Kidney (tissue), 13 donors: ENCODE measurements at regions not wholly inside any gene's neighbourhood (a gene's known extent, or its start where the extent isn't known, plus 50 kb on each side); places are given as distances from the start of the nearest gene placed in this dataset.
A peak's percentile ranks its signal among the peaks of the same experiment; 100 is the strongest.

Experiments used
- DNase-seq, 5 donors: peaks; one replicate each; pipeline ENCODE4 v3.0.0-alpha.2; 2013 to 2020
- FAIRE-seq: peaks from 2 replicates; lab custom pipeline; 2012; peaks lifted over from hg19 to GRCh38; lab: Jason Lieb, UNC
- H3K27ac ChIP-seq, 2 donors: one replicate each; pipeline ENCODE4 v1.7.0; 2013; ENCODE audit warnings: low read depth in 2 of 2, low read length in 2 of 2, inconsistent platforms in 1 of 2
- H3K27me3 ChIP-seq: one replicate; pipeline ENCODE4 v1.7.1; 2013; ENCODE audit warnings: low read length, inconsistent platforms; ENCODE audit not compliant: control insufficient read depth, insufficient read depth
- H3K36me3 ChIP-seq, 3 donors: one replicate each; pipeline versions ENCODE4 v1.7.0 to v1.7.1; 2013; ENCODE audit warnings: low read length in 3 of 3, control low read depth in 1 of 3, inconsistent platforms in 1 of 3; ENCODE audit not compliant: insufficient read depth in 3 of 3, control insufficient read depth in 2 of 3
- H3K4me1 ChIP-seq, 3 donors: one replicate each; pipeline versions ENCODE4 v1.7.0 to v1.7.1; 2013; ENCODE audit warnings: low read length in 3 of 3, inconsistent platforms in 1 of 3, low read depth in 1 of 3; ENCODE audit not compliant: control insufficient read depth in 2 of 3, insufficient read depth in 2 of 3
- H3K4me3 ChIP-seq, 3 donors: one replicate each; pipeline versions ENCODE4 v1.7.0 to v1.8.1; 2013; ENCODE audit warnings: low read length in 3 of 3, control low read depth in 1 of 3, inconsistent platforms in 1 of 3
- H3K9ac ChIP-seq, 3 donors: one replicate each; pipeline versions ENCODE4 v1.7.0 to v1.7.1; 2013; ENCODE audit warnings: low read length in 3 of 3, control low read depth in 1 of 3, inconsistent platforms in 1 of 3
- H3K9me3 ChIP-seq, 3 donors: one replicate each; pipeline versions ENCODE4 v1.7.0 to v1.7.1; 2013; ENCODE audit warnings: low read length in 3 of 3, control low read depth in 1 of 3, inconsistent platforms in 1 of 3; ENCODE audit not compliant: control insufficient read depth in 2 of 3, insufficient read depth in 1 of 3
- intact Hi-C: fragments of 100-400 bp; cut with DNase I; formaldehyde crosslinking; loops from one replicate; pipeline ENCODE4 v1.11.1; 2022
- TF ChIP-seq, protein P1 (sequence below): IDR thresholded peaks from 3 replicates; pipeline ENCODE4 v1.5.1; 2012; ENCODE audit warnings: mild to moderate bottlenecking, moderate library complexity, borderline replicate concordance; ENCODE audit not compliant: insufficient read depth; ENCODE audit errors: extremely low read depth
- donor health status: control.
- donor health status: control.
- donor health status: control.
- donor health status: control.
- donor health status: control.
- donor health status: DM: yes; HTN: yes; CAD: no.
- donor health status: Normal renal cell carcinoma (clear cell type).

DNA sequence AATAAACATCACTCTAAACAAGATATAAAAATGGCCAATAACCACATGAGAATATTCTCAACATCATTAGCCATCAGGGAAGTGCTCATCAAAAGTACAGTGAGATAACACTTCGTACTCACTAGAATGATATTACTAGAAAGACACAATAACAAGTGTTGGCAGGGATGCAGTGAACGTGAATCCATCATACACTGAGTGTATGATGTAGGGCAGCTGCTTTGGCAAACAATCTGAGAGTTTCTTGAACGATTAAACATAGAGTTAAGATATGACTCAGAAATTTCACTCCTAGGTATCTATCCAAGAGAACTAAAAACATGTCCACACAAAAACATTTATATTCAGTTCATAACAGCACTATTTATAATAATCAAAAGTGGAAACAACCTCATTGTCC is 368.9 kb downstream of the PID1 start:
- FAIRE-seq (no peak), DNase-seq (no peak)
- intact Hi-C loops, result no loop called here
- Histone ChIP-seq H3K27ac (no peak overlapping the region), H3K36me3 (no peaks in the 10 kb centered on the region), H3K4me3 (no peak overlapping the region), H3K9me3 (peaks cover 0 to 3% (median 0%) of the 10 kb centered on the region in 3 donors), H3K4me1 (no peaks in the 10 kb centered on the region), H3K9ac (no peak overlapping the region), H3K27me3 (no peaks in the 10 kb centered on the region)
- TF ChIP-seq, protein P1, sequence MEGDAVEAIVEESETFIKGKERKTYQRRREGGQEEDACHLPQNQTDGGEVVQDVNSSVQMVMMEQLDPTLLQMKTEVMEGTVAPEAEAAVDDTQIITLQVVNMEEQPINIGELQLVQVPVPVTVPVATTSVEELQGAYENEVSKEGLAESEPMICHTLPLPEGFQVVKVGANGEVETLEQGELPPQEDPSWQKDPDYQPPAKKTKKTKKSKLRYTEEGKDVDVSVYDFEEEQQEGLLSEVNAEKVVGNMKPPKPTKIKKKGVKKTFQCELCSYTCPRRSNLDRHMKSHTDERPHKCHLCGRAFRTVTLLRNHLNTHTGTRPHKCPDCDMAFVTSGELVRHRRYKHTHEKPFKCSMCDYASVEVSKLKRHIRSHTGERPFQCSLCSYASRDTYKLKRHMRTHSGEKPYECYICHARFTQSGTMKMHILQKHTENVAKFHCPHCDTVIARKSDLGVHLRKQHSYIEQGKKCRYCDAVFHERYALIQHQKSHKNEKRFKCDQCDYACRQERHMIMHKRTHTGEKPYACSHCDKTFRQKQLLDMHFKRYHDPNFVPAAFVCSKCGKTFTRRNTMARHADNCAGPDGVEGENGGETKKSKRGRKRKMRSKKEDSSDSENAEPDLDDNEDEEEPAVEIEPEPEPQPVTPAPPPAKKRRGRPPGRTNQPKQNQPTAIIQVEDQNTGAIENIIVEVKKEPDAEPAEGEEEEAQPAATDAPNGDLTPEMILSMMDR, result no peak

DNA sequence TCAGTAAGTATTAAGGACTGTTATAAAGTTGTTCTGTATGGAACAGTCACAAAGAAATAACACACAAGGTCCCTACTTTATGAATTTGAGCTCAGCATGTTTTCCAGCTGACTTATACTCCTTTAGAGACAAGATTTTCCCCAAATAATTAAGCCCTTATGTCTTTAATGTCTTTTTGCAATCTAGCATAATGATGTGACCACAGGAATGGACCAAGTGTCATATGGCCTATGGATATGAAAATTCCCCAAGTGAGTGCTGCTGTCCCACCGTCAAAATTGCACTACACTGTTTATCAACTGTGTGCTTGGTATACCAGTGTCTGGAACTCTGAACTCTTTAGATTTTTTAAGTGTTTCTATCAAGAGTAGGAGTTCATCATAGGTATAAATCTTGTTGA is 369.6 kb downstream of the PID1 start:
- TF ChIP-seq, protein P1, result no peak

GRCh38 chr2:228878138-228878537 is 392.9 kb downstream of the PID1 start:
- TF ChIP-seq, protein P1, result no peak
- Histone ChIP-seq H3K9me3 (no peaks in the 10 kb centered on the region), H3K9ac (no peak overlapping the region), H3K27ac (no peak overlapping the region), H3K4me1 (no peaks in the 10 kb centered on the region), H3K36me3 (no peaks in the 10 kb centered on the region), H3K4me3 (no peak overlapping the region), H3K27me3 (no peaks in the 10 kb centered on the region)
- no peak for FAIRE-seq
- DNase-seq, result no peak
- intact Hi-C loops, result no loop called here

More for the DNA sequence above, 369.6 kb downstream of the PID1 start:
- Histone ChIP-seq H3K4me3 (no peak overlapping the region), H3K9me3 (peaks cover 0 to 5% (median 0%) of the 10 kb centered on the region in 3 donors), H3K4me1 (no peaks in the 10 kb centered on the region), H3K36me3 (no peaks in the 10 kb centered on the region), H3K9ac (no peak overlapping the region), H3K27me3 (no peaks in the 10 kb centered on the region), H3K27ac (no peak overlapping the region)
- intact Hi-C loops, result no loop called here
- FAIRE-seq (no peak), DNase-seq (no peak)

- intact Hi-C loops, result no loop called here
- TF ChIP-seq, protein P1, result no peak
- Histone ChIP-seq H3K9me3 (no peaks in the 10 kb centered on the region), H3K27me3 (no peaks in the 10 kb centered on the region), H3K9ac (no peak overlapping the region), H3K4me1 (no peaks in the 10 kb centered on the region), H3K27ac (no peak overlapping the region), H3K36me3 (no peaks in the 10 kb centered on the region), H3K4me3 (no peak overlapping the region)
- DNase-seq (peak in 1 of 5 donors; percentile 3), FAIRE-seq (no peak)
Observed at GRCh38 chr2:228876276-228876675, 394.8 kb downstream of the PID1 start.
